ENCODE measurements at regions not wholly inside any gene's neighbourhood (a gene's known extent, or its start where the extent isn't known, plus 50 kb on each side); places are given as distances from the start of the nearest gene placed in this dataset.

DNA sequence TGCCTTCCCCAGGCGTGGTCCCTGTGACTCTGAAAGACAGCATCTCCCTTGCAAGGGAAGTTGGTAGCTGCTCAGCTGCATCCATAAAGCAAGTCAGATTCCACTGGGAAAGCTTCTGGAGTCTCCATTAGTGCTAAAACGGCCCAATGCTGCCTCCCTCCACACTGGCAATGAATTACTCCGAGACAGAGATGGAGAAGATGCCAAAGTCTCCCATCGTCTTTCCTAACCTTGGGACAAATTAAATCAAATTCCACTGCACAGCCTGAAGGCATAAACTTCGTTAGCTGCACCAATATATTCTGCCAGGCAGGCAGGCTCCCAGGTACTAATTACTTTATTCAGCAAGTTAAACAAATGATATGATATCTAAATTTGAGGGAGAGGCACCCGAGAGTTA lies 106.3 kb upstream of the GJB5 start:
- Histone ChIP-seq H3K4me1 (ENCODE audit: control insufficient read depth, insufficient read depth, low read length) (no peaks in the 10 kb centered on the region; the same call in 1 of the 2 replicates), H3K4me3 (ENCODE audit: low read depth, low read length) (no peak overlapping the region), H3K36me3 (ENCODE audit: control insufficient read depth in 2 of 2, insufficient read depth in 1 of 2, low read length in 2 of 2) (no peaks in the 10 kb centered on the region), H3K9me3 (ENCODE audit: control insufficient read depth, insufficient read depth, low read depth, low read length) (no peaks in the 10 kb centered on the region), H3K27ac (ENCODE audit: extremely low read depth, low read depth, low read length) (no peak overlapping the region)
- POLR2A ChIA-PET = no interaction called here
- CTCF ChIA-PET = interaction anchor here (0.6 kb wide), 1 partner anchor 33 kb away, joined by 5 read pairs; no protein-coding TSS in a partner anchor
- TF ChIP-seq, protein P1, sequence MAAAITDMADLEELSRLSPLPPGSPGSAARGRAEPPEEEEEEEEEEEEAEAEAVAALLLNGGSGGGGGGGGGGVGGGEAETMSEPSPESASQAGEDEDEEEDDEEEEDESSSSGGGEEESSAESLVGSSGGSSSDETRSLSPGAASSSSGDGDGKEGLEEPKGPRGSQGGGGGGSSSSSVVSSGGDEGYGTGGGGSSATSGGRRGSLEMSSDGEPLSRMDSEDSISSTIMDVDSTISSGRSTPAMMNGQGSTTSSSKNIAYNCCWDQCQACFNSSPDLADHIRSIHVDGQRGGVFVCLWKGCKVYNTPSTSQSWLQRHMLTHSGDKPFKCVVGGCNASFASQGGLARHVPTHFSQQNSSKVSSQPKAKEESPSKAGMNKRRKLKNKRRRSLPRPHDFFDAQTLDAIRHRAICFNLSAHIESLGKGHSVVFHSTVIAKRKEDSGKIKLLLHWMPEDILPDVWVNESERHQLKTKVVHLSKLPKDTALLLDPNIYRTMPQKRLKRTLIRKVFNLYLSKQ (tag by site-specific recombination; IDR thresholded peaks at IDR 0.05; ENCODE audit: borderline replicate concordance) = no peak
- TF ChIP-seq MZF1 (tag by site-specific recombination; IDR thresholded peaks at IDR 0.05; ENCODE audit: borderline replicate concordance) (no peak), ZNF830 (tag by site-specific recombination; IDR thresholded peaks at IDR 0.05; ENCODE audit: low read depth) (no peak), ZNF404 (tag by site-specific recombination; IDR thresholded peaks at IDR 0.05) (no peak), ZNF214 (tag by site-specific recombination; IDR thresholded peaks at IDR 0.05; ENCODE audit: borderline replicate concordance) (no peak), ZNF768 (tag by site-specific recombination; IDR thresholded peaks at IDR 0.05) (no peak), ZNF391 (tag by site-specific recombination; IDR thresholded peaks at IDR 0.05; ENCODE audit: borderline replicate concordance, low read depth) (no peak), ZNF701 (tag by site-specific recombination; IDR thresholded peaks at IDR 0.05) (no peak), ZNF785 (tag by site-specific recombination; IDR thresholded peaks at IDR 0.05) (no peak), WT1 (tag by site-specific recombination; IDR thresholded peaks at IDR 0.05) (no peak), ZNF184 (tag by site-specific recombination; IDR thresholded peaks at IDR 0.05) (no peak), ZFP69B (tag by site-specific recombination; IDR thresholded peaks at IDR 0.05) (no peak), ZFP41 (tag by site-specific recombination; IDR thresholded peaks at IDR 0.05; ENCODE audit: borderline replicate concordance) (no peak), ZNF274 (IDR thresholded peaks at IDR 0.05; ENCODE audit: low read length) (no peak), ZNF274 (tag by site-specific recombination; IDR thresholded peaks at IDR 0.05; ENCODE audit: borderline replicate concordance) (no peak), GLIS1 (tag by site-specific recombination; IDR thresholded peaks at IDR 0.05) (no peak), GFI1B (tag by site-specific recombination; IDR thresholded peaks at IDR 0.05) (no peak), SP2 (tag by site-specific recombination; IDR thresholded peaks at IDR 0.05) (no peak), ZNF426 (tag by site-specific recombination; IDR thresholded peaks at IDR 0.05) (no peak)
- TF ChIP-seq, protein P2, sequence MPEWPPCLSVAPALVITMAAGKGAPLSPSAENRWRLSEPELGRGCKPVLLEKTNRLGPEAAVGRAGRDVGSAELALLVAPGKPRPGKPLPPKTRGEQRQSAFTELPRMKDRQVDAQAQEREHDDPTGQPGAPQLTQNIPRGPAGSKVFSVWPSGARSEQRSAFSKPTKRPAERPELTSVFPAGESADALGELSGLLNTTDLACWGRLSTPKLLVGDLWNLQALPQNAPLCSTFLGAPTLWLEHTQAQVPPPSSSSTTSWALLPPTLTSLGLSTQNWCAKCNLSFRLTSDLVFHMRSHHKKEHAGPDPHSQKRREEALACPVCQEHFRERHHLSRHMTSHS (tag by site-specific recombination; IDR thresholded peaks at IDR 0.05) = no peak

DNA sequence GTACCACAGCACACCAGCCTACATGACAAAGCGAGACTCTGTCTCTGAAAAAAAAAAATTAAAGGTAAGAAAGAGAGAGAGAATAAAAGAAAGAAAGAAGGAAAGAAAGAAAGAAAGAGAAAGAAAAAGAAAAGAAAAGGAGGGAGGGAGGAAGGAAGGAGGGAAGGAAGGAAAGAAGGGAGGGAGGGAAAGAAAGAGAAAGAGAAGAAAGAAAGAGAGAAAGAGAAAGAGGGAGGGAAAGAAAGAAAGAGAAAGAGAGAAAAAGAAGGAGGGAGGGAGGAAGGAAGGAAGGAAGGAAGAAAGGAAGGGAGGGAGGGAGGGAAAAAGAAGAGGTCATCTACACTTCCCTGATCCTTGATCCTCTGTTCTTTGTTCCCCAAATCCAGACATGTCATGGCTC lies 104.8 kb upstream of the GJB5 start:
- ChIA-PET CTCF (interaction anchor here (1.5 kb wide), 1 partner anchor 536 kb away, joined by 4 read pairs; no protein-coding TSS in a partner anchor), POLR2A (no interaction called here)
- no peaks in the 10 kb centered on the region for H3K9me3 ChIP-seq (ENCODE audit: control insufficient read depth, insufficient read depth, low read depth, low read length)
- H3K36me3 ChIP-seq (ENCODE audit: control insufficient read depth in 2 of 2, insufficient read depth in 1 of 2, low read length in 2 of 2) = no peaks in the 10 kb centered on the region
- no peak overlapping the region for H3K27ac ChIP-seq (ENCODE audit: extremely low read depth, low read depth, low read length)
- no peak overlapping the region for H3K4me3 ChIP-seq (ENCODE audit: low read depth, low read length)
- TF ChIP-seq, protein P3, sequence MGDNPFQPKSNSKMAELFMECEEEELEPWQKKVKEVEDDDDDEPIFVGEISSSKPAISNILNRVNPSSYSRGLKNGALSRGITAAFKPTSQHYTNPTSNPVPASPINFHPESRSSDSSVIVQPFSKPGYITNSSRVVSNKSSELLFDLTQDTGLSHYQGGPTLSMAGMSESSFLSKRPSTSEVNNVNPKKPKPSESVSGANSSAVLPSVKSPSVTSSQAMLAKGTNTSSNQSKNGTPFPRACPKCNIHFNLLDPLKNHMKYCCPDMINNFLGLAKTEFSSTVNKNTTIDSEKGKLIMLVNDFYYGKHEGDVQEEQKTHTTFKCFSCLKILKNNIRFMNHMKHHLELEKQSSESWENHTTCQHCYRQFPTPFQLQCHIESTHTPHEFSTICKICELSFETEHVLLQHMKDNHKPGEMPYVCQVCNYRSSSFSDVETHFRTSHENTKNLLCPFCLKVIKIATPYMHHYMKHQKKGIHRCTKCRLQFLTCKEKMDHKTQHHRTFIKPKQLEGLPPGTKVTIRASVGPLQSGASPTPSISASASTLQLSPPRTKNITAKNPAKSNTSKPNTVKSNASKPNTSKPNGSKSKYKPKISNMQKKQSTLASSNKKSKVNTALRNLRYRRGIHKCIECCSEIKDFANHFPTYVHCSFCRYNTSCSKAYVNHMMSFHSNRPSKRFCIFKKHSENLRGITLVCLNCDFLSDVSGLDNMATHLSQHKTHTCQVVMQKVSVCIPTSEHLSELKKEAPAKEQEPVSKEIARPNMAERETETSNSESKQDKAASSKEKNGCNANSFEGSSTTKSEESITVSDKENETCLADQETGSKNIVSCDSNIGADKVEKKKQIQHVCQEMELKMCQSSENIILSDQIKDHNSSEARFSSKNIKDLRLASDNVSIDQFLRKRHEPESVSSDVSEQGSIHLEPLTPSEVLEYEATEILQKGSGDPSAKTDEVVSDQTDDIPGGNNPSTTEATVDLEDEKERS (tag by site-specific recombination; IDR thresholded peaks at IDR 0.05) = no peak
- peak; percentile 57 for TF ChIP-seq ZNF366 (tag by site-specific recombination; conservative IDR thresholded peaks at IDR 0.05)
- H3K4me1 ChIP-seq (ENCODE audit: control insufficient read depth, insufficient read depth, low read length) = no peaks in the 10 kb centered on the region; the same call in 1 of the 2 replicates
